Endothelial cell of umbilical vein (primary cell): ENCODE measurements at regions not wholly inside any gene's neighbourhood (a gene's known extent, or its start where the extent isn't known, plus 50 kb on each side); places are given as distances from the start of the nearest gene placed in this dataset.

Experiments
- CTCF ChIP-seq, 2 donors: IDR thresholded peaks; 1 replicate in 1 of 2; 2 replicates in 1 of 2; pipeline ENCODE4 v1.5.1; 2011; ENCODE audit warnings: low read length in 2 of 2, mild to moderate bottlenecking in 2 of 2, moderate library complexity in 2 of 2, control low read depth in 1 of 2, inconsistent platforms in 1 of 2, low read depth in 1 of 2; ENCODE audit not compliant: insufficient read depth in 1 of 2; ENCODE audit errors: extremely low read depth in 1 of 2
- EZH2 ChIP-seq: IDR thresholded peaks from 2 replicates; pipeline ENCODE4 v1.6.1; 2012; ENCODE audit warnings: borderline replicate concordance, low read depth, mild to moderate bottlenecking, moderate library complexity, low read length, inconsistent platforms; ENCODE audit not compliant: severe bottlenecking
- FOS ChIP-seq: IDR thresholded peaks from 2 replicates; pipeline ENCODE4 v1.6.1; 2011; ENCODE audit warnings: mild to moderate bottlenecking, low read length, moderate library complexity, borderline replicate concordance; ENCODE audit not compliant: insufficient read depth
- MAX ChIP-seq: IDR thresholded peaks from 2 replicates; pipeline ENCODE4 v1.6.1; 2011; ENCODE audit not compliant: insufficient read depth, insufficient read length
- MYC ChIP-seq: IDR thresholded peaks from one replicate; pipeline ENCODE4 v1.6.1; 2011; ENCODE audit warnings: mild to moderate bottlenecking, low read depth, low read length
- POLR2A ChIP-seq: IDR thresholded peaks from 2 replicates; pipeline ENCODE4 v1.6.1; 2012; ENCODE audit warnings: low read depth, mild to moderate bottlenecking, control low read depth, low read length
- POLR2AphosphoS5 ChIP-seq: IDR thresholded peaks from 2 replicates; pipeline ENCODE4 v1.6.1; 2012; ENCODE audit warnings: low read depth, mild to moderate bottlenecking, control low read depth, low read length, moderate library complexity; ENCODE audit not compliant: insufficient read depth

DNA sequence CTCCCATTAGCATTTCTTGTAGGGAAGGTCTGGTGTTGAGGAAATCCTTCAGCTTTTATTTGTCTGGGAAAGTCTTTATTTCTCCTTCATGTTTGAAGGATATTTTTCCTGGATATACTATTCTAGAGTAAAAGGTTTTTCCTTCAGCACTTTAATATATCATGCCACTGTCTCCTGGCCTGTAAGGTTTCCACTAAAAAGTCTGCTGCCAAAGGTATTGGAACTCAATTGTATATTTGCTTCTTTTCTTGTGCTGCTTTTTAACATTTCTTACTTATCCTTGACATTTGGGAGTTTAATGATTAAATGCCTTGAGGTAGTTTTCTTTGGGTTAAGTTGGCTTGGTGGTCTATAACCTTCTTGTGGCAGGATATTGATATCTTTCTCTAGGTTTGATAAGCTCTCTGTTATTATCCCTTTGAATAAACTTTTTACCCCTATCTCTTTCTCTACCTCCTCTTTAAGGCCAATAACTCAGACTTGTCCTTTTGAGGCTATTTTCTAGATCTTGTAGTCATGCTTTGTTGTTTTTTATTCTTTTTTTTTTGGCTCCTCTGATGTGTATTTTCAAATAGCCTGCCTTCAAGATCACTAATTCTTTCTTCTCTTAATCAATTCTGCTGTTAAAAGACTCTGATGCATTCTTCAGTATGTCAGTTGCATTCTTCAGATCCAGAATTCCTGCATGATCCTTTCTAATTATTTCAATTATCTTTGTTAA lies 225.0 kb upstream of the ZNF217 start:
- TF ChIP-seq MYC: no peak
- TF ChIP-seq CTCF (IDR thresholded peaks at IDR 0.05; ENCODE audit: extremely low read depth in 1 of 2, insufficient read depth in 1 of 2, low read depth in 1 of 2, low read length in 2 of 2): no peak
- TF ChIP-seq MAX: no peak
- TF ChIP-seq POLR2AphosphoS5: no peak
- no peak for TF ChIP-seq EZH2
- TF ChIP-seq FOS: no peak
- no peak for TF ChIP-seq POLR2A
